ENCODE measurements at regions not wholly inside any gene's neighbourhood (a gene's known extent, or its start where the extent isn't known, plus 50 kb on each side); places are given as distances from the start of the nearest gene placed in this dataset.

GRCh38 chr9:80932947-80933780 lies 756.2 kb downstream of the TLE1 start:
- H3K36me3 ChIP-seq: no peaks in the 10 kb centered on the region
- H3K4me1 ChIP-seq (ENCODE audit: insufficient read depth): no peaks in the 10 kb centered on the region
- intact Hi-C loops (cut with DNase I): no loop called here
- DNase-seq: no peak
- H3K9me3 ChIP-seq: no peaks in the 10 kb centered on the region
- WGBS, 3 donors: 41 to 55% (median 45%) methylated on average over 7 of the region's 7 CpGs
- no peak overlapping the region for H3K27ac ChIP-seq
- no peak overlapping the region for H3K4me3 ChIP-seq
- no peaks in the 10 kb centered on the region for H3K27me3 ChIP-seq
- TF ChIP-seq EP300 (IDR thresholded peaks at IDR 0.05) (no peak), POLR2A (IDR thresholded peaks at IDR 0.05) (no peak), CTCF (IDR thresholded peaks at IDR 0.05) (no peak)

DNA sequence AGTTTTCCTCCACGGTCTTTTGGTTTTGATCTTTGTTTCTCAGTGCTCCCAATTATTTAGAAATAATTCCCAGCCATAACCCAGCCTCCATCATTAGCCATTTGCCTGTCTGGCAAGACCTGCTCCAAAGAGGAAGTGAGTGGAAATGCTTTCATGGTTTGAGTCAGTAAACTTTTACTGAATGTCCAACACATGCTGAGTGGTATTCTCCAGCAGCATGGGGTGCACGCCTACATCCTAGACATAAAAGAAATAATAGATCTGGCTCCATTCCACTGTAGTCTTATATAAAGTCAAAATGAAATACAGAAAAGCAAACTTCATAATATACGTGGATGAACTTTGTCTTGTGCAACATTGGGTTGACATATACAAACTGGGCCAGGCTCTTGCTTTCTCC lies 757.2 kb downstream of the TLE1 start:
- H3K36me3 ChIP-seq: no peaks in the 10 kb centered on the region
- intact Hi-C loops (cut with DNase I): no loop called here
- H3K27me3 ChIP-seq: no peaks in the 10 kb centered on the region
- no peaks in the 10 kb centered on the region for H3K9me3 ChIP-seq
- TF ChIP-seq POLR2A (IDR thresholded peaks at IDR 0.05): no peak
- TF ChIP-seq EP300 (IDR thresholded peaks at IDR 0.05): no peak
- TF ChIP-seq CTCF (IDR thresholded peaks at IDR 0.05): no peak
- no peak overlapping the region for H3K27ac ChIP-seq
- DNase-seq: no peak
- WGBS, 3 donors: 59 to 65% (median 62%) methylated on average over 3 of the region's 3 CpGs
- H3K4me1 ChIP-seq (ENCODE audit: insufficient read depth): no peaks in the 10 kb centered on the region
- no peak overlapping the region for H3K4me3 ChIP-seq

DNA sequence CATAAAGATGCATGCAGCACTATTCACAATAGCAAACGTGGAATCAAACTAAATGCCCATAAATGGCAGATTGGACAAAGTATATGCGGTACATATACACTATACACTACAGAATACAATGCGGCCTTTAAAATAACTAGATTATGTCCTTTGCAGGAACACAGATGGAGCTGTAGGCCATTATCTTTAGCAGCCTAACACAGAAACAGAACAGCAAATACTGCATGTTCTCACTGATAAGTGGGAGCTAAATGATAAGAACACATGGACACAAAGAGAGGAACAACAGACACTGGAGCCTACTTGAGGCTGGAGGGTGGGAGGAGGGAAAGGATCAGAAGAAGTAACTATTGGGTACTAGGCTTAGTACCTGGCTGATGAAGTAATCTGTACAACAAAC lies 758.2 kb downstream of the TLE1 start:
- no peak overlapping the region for H3K4me3 ChIP-seq
- DNase-seq: no peak
- WGBS, 3 donors: 57 to 81% (median 74%) methylated on average over 3 of the region's 3 CpGs

DNA sequence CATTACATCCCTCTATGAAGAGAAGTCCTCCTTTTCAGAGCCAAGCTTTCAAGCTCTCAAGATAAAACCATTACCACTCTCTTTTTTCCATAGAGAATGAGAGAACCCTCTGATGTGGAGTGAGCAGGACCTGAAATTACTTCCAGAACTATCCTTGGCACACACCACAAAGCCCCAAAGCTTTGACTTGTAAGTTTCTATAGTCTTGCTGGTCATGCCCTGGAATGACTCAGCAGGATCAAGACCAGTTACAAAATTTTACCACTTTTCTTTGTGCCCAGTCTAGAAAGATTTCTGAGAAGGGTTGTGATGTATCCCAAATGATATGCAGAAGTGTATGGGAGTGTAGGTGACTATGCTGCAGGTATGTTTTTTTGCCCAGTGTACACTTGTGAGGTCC lies 760.6 kb downstream of the TLE1 start:
- H3K4me3 ChIP-seq: no peak overlapping the region
- no peaks in the 10 kb centered on the region for H3K9me3 ChIP-seq
- no peak overlapping the region for H3K27ac ChIP-seq
- no peak for DNase-seq
- no peaks in the 10 kb centered on the region for H3K36me3 ChIP-seq
- TF ChIP-seq EP300 (IDR thresholded peaks at IDR 0.05) (no peak), CTCF (IDR thresholded peaks at IDR 0.05) (no peak), POLR2A (IDR thresholded peaks at IDR 0.05) (no peak)
- no peaks in the 10 kb centered on the region for H3K27me3 ChIP-seq
- no peaks in the 10 kb centered on the region for H3K4me1 ChIP-seq (ENCODE audit: insufficient read depth)
- intact Hi-C loops (cut with DNase I): no loop called here

More for the DNA sequence above, 758.2 kb downstream of the TLE1 start:
- TF ChIP-seq EP300 (IDR thresholded peaks at IDR 0.05) (no peak), POLR2A (IDR thresholded peaks at IDR 0.05) (no peak), CTCF (IDR thresholded peaks at IDR 0.05) (no peak)
- Histone ChIP-seq H3K36me3 (no peaks in the 10 kb centered on the region), H3K27me3 (no peaks in the 10 kb centered on the region), H3K4me1 (ENCODE audit: insufficient read depth) (no peaks in the 10 kb centered on the region), H3K9me3 (no peaks in the 10 kb centered on the region), H3K27ac (no peak overlapping the region)
- intact Hi-C loops (cut with DNase I): no loop called here
